ENCODE measurements at regions not wholly inside any gene's neighbourhood (a gene's known extent, or its start where the extent isn't known, plus 50 kb on each side); places are given as distances from the start of the nearest gene placed in this dataset.
"Not testable (repeated sequence)": the region's sequence is repeated elsewhere in the genome, so short reads cannot be mapped to it uniquely, and the experiment has no call there.

DNA sequence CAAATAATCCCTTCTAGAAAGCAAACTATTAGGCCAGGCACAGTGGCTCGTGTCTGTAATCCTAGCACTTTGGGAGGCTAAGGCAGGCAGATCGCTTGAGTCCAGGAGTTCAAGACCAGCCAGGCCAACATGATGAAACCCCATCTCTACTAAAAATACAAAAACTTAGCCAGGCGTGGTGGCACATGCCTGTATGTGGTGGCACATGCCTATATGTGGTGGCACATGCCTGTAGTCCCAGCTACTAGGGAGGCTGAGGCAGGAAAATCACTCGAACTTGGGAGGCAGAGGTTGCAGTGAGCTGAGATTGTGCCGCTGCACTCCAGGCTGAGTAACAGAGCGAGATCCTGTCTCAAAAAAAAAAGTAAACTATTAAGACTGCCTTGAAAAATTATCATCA is 144.6 kb downstream of the CHD9NB start:
- TF ChIP-seq, protein P1, sequence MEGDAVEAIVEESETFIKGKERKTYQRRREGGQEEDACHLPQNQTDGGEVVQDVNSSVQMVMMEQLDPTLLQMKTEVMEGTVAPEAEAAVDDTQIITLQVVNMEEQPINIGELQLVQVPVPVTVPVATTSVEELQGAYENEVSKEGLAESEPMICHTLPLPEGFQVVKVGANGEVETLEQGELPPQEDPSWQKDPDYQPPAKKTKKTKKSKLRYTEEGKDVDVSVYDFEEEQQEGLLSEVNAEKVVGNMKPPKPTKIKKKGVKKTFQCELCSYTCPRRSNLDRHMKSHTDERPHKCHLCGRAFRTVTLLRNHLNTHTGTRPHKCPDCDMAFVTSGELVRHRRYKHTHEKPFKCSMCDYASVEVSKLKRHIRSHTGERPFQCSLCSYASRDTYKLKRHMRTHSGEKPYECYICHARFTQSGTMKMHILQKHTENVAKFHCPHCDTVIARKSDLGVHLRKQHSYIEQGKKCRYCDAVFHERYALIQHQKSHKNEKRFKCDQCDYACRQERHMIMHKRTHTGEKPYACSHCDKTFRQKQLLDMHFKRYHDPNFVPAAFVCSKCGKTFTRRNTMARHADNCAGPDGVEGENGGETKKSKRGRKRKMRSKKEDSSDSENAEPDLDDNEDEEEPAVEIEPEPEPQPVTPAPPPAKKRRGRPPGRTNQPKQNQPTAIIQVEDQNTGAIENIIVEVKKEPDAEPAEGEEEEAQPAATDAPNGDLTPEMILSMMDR (conservative IDR thresholded peaks at IDR 0.05): not testable (repeated sequence)
- TF ChIP-seq ZFX (IDR thresholded peaks at IDR 0.05): not testable (repeated sequence)

Data from C4-2B (cell line).